Neural cell (in vitro differentiated cells): ENCODE measurements at regions not wholly inside any gene's neighbourhood (a gene's known extent, or its start where the extent isn't known, plus 50 kb on each side); places are given as distances from the start of the nearest gene placed in this dataset.

Source experiments
- H2AFZ ChIP-seq: fragments of 200-600, 300-800 bp; sonication (generic), shearing (Covaris generic); 2 replicates; pipeline ENCODE4 v1.6.0; 2014; ENCODE audit warnings: low read depth, mild to moderate bottlenecking, antibody characterized with exemption, low read length, moderate library complexity
- H3F3A ChIP-seq: fragments of 200-600 bp; shearing (Covaris generic); 2 replicates; pipeline ENCODE4 v1.6.1; 2016; ENCODE audit warnings: mild to moderate bottlenecking, moderate library complexity, mixed read lengths, antibody characterized with exemption, low read length; ENCODE audit not compliant: insufficient read depth, poor library complexity, severe bottlenecking
- H3K27ac ChIP-seq: fragments of 200-600, 300-800 bp; sonication (generic), shearing (Covaris generic); 2 replicates; pipeline ENCODE4 v1.5.1; 2014; ENCODE audit warnings: mild to moderate bottlenecking, low read length, moderate library complexity
- H3K27me3 ChIP-seq: fragments of 300-800, 200-600 bp; sonication (generic), shearing (Covaris generic); 2 replicates; pipeline ENCODE4 v1.6.0; 2014; ENCODE audit warnings: mild to moderate bottlenecking, low read depth, low read length, moderate library complexity; ENCODE audit not compliant: insufficient read depth
- H3K36me3 ChIP-seq: fragments of 300-800, 200-600 bp; sonication (generic), shearing (Covaris generic); 2 replicates; pipeline ENCODE4 v1.5.1; 2014; ENCODE audit warnings: mild to moderate bottlenecking, antibody characterized with exemption, low read length, moderate library complexity; ENCODE audit not compliant: insufficient read depth
- H3K4me2 ChIP-seq: fragments of 300-800, 200-600 bp; sonication (generic), shearing (Covaris generic); 2 replicates; pipeline ENCODE4 v1.6.0; 2014; ENCODE audit warnings: mild to moderate bottlenecking, low read length
- H3K4me3 ChIP-seq: fragments of 300-800, 200-600 bp; sonication (generic), shearing (Covaris generic); 2 replicates; pipeline ENCODE4 v1.5.1; 2014; ENCODE audit warnings: mild to moderate bottlenecking, low read length, moderate library complexity
- H3K79me2 ChIP-seq: fragments of 200-600 bp; shearing (Covaris generic); replicated peaks from 2 replicates; pipeline ENCODE4 v1.6.0; 2014; ENCODE audit warnings: mild to moderate bottlenecking, low read length, moderate library complexity; ENCODE audit not compliant: insufficient read depth
- H3K9ac ChIP-seq: fragments of 300-800, 200-600 bp; sonication (generic), shearing (Covaris generic); 2 replicates; pipeline ENCODE4 v1.6.1; 2016; ENCODE audit warnings: mild to moderate bottlenecking, low read length, mixed read lengths
- H3K9me2 ChIP-seq: fragments of 200-600 bp; shearing (Covaris generic); 2 replicates; pipeline ENCODE4 v1.6.1; 2016; ENCODE audit warnings: mild to moderate bottlenecking, low read length, mixed read lengths; ENCODE audit not compliant: insufficient read depth
- H3K9me3 ChIP-seq: fragments of 200-600, 300-800 bp; sonication (generic), shearing (Covaris generic); 2 replicates; pipeline ENCODE4 v1.6.1; 2016; ENCODE audit warnings: mild to moderate bottlenecking, mixed run types, low read length, moderate library complexity, mixed read lengths
- H4K20me1 ChIP-seq: fragments of 200-600 bp; shearing (Covaris generic); 2 replicates; pipeline ENCODE4 v1.6.1; 2016; ENCODE audit warnings: mild to moderate bottlenecking, mixed run types; ENCODE audit not compliant: insufficient read depth
- CTCF ChIP-seq: fragments of 450-650 bp; IDR thresholded peaks from 2 replicates; pipeline ENCODE4 v1.5.1; 2014; ENCODE audit warnings: antibody characterized with exemption, mild to moderate bottlenecking, moderate library complexity; ENCODE audit not compliant: poor library complexity, severe bottlenecking
- EP300 ChIP-seq: fragments of 450-650 bp; conservative IDR thresholded peaks from 2 replicates; pipeline ENCODE4 v1.6.1; 2014; ENCODE audit warnings: antibody characterized with exemption, mild to moderate bottlenecking, moderate library complexity; ENCODE audit not compliant: poor library complexity, severe bottlenecking
- EZH2 ChIP-seq: fragments of 200-600, 300-800 bp; shearing (Covaris generic), sonication (generic); IDR thresholded peaks from 2 replicates; pipeline ENCODE4 v1.6.1; 2014; ENCODE audit warnings: antibody characterized with exemption, low read length, borderline replicate concordance, mild to moderate bottlenecking; ENCODE audit not compliant: insufficient read depth, poor library complexity, severe bottlenecking
- MXI1 ChIP-seq: fragments of 450-650 bp; conservative IDR thresholded peaks from 2 replicates; pipeline ENCODE4 v1.6.1; 2014; ENCODE audit warnings: antibody characterized with exemption, mild to moderate bottlenecking; ENCODE audit not compliant: poor library complexity, severe bottlenecking
- POLR2AphosphoS5 ChIP-seq: IDR thresholded peaks from 2 replicates; pipeline ENCODE4 v1.6.1; 2012
- RAD21 ChIP-seq: fragments of 450-650 bp; conservative IDR thresholded peaks from 2 replicates; pipeline ENCODE4 v1.6.1; 2014; ENCODE audit warnings: antibody characterized with exemption, mild to moderate bottlenecking, moderate library complexity
- REST ChIP-seq: IDR thresholded peaks from 2 replicates; pipeline ENCODE4 v1.6.1; 2012; ENCODE audit warnings: borderline replicate concordance
- SMC3 ChIP-seq: fragments of 450-650 bp; conservative IDR thresholded peaks from 2 replicates; pipeline ENCODE4 v1.6.1; 2014; ENCODE audit warnings: antibody characterized with exemption, mild to moderate bottlenecking, moderate library complexity; ENCODE audit not compliant: poor library complexity
- TAF1 ChIP-seq: IDR thresholded peaks from 2 replicates; pipeline ENCODE4 v1.6.1; 2012; ENCODE audit warnings: low read depth

- Histone ChIP-seq H3K36me3 (no peaks in the 10 kb centered on the region), H3K27ac (no peak overlapping the region), H3K4me3 (no peak overlapping the region), H4K20me1 (no peaks in the 10 kb centered on the region), H3K9ac (no peak overlapping the region), H2AFZ (no peak overlapping the region), H3K27me3 (no peaks in the 10 kb centered on the region), H3K9me3 (no peaks in the 10 kb centered on the region), H3F3A (no peaks in the 10 kb centered on the region), H3K4me2 (no peak overlapping the region), H3K79me2 (no peaks in the 10 kb centered on the region), H3K9me2 (no peaks in the 10 kb centered on the region)
- no peak for TF ChIP-seq CTCF
- no peak for TF ChIP-seq MXI1
- no peak for TF ChIP-seq POLR2AphosphoS5
- TF ChIP-seq RAD21: no peak
Measured at GRCh38 chr13:65336916-65337315, 1893.2 kb downstream of the PCDH9 start.

- H3K36me3 ChIP-seq: no peaks in the 10 kb centered on the region
- TF ChIP-seq SMC3 (no peak), RAD21 (no peak), MXI1 (no peak), EZH2 (no peak), TAF1 (no peak), REST (no peak), POLR2AphosphoS5 (no peak), EP300 (no peak), CTCF (no peak)
- H3K9ac ChIP-seq: no peak overlapping the region
- no peaks in the 10 kb centered on the region for H3F3A ChIP-seq
- no peaks in the 10 kb centered on the region for H3K9me2 ChIP-seq
- no peaks in the 10 kb centered on the region for H3K27me3 ChIP-seq
- no peak overlapping the region for H3K4me2 ChIP-seq
- H3K4me3 ChIP-seq: no peak overlapping the region
- H3K9me3 ChIP-seq: no peaks in the 10 kb centered on the region
- no peaks in the 10 kb centered on the region for H3K79me2 ChIP-seq
- H2AFZ ChIP-seq: no peak overlapping the region
- no peak overlapping the region for H3K27ac ChIP-seq
- H4K20me1 ChIP-seq: no peaks in the 10 kb centered on the region
Measured at GRCh38 chr13:65336087-65336749, 1893.9 kb downstream of the PCDH9 start.
